ENCODE measurements at regions not wholly inside any gene's neighbourhood (a gene's known extent, or its start where the extent isn't known, plus 50 kb on each side); places are given as distances from the start of the nearest gene placed in this dataset.
A peak's percentile ranks its signal among the peaks of the same experiment; 100 is the strongest.

DNA sequence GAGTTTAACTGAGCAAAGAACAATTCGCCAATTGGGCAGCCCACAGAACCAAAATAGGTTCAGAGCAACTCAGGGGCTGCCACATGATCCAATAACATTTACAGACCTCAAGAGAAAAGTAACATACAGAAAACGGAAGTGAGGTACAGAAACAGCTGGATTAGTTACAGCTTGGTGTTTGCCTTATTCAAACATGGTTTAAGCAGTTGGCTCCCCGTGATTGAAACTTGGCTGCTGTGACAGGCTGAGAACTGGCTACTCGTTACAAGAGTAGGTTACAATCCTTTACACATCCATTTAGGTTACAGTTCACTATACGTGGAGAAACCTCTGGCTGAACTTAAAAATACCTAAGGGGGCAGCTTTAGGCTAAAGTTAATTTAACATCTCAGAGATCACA, 673.1 kb upstream of the PHF14 start:
- 35 to 39% methylated on average over 5 of the region's 5 CpGs for WGBS, 2 donors
- Histone ChIP-seq H3K4me3 (no peak overlapping the region), H3K9me3 (ENCODE audit: control insufficient read depth in 4 of 4, insufficient read depth in 3 of 4, low read length in 3 of 4) (no peaks in the 10 kb centered on the region), H3K36me3 (ENCODE audit: control insufficient read depth in 4 of 4, insufficient read depth in 4 of 4, low read length in 4 of 4) (no peaks in the 10 kb centered on the region), H3K27ac (ENCODE audit: low read depth in 1 of 2, low read length in 1 of 2) (no peak overlapping the region), H3K27me3 (ENCODE audit: control insufficient read depth in 3 of 3, insufficient read depth in 3 of 3, low read length in 2 of 3) (no peaks in the 10 kb centered on the region), H3K9ac (ENCODE audit: insufficient read depth in 1 of 2, low read length in 2 of 2) (no peak overlapping the region), H3K4me1 (ENCODE audit: control insufficient read depth in 5 of 5, insufficient read depth in 5 of 5, low read length in 5 of 5) (peaks cover 0 to 4% (median 0%) of the 10 kb centered on the region in 5 donors)
- peak; percentile 11 to 56 (median 55) for DNase-seq
- ATAC-seq (ENCODE audit: insufficient read depth, low FRiP score) = no peak
- TF ChIP-seq CTCF (IDR thresholded peaks at IDR 0.05; ENCODE audit: control extremely low read depth, extremely low read depth) = no peak

GRCh38 chr7:10308276-10308675, 665.4 kb upstream of the PHF14 start:
- DNase-seq (no peak), ATAC-seq (ENCODE audit: insufficient read depth, low FRiP score) (no peak)
- Histone ChIP-seq H3K4me1 (ENCODE audit: control insufficient read depth in 5 of 5, insufficient read depth in 5 of 5, low read length in 5 of 5) (no peaks in the 10 kb centered on the region), H3K4me3 (no peak overlapping the region), H3K27me3 (ENCODE audit: control insufficient read depth in 3 of 3, insufficient read depth in 3 of 3, low read length in 2 of 3) (no peaks in the 10 kb centered on the region), H3K36me3 (ENCODE audit: control insufficient read depth in 4 of 4, insufficient read depth in 4 of 4, low read length in 4 of 4) (no peaks in the 10 kb centered on the region), H3K27ac (ENCODE audit: low read depth in 1 of 2, low read length in 1 of 2) (no peak overlapping the region), H3K9me3 (ENCODE audit: control insufficient read depth in 4 of 4, insufficient read depth in 3 of 4, low read length in 3 of 4) (no peaks in the 10 kb centered on the region), H3K9ac (ENCODE audit: insufficient read depth in 1 of 2, low read length in 2 of 2) (no peak overlapping the region)
- no peak for TF ChIP-seq CTCF (IDR thresholded peaks at IDR 0.05; ENCODE audit: control extremely low read depth, extremely low read depth)

GRCh38 chr7:10312942-10313341, 660.7 kb upstream of the PHF14 start:
- Histone ChIP-seq H3K9ac (ENCODE audit: insufficient read depth in 1 of 2, low read length in 2 of 2) (no peak overlapping the region), H3K4me3 (no peak overlapping the region), H3K27me3 (ENCODE audit: control insufficient read depth in 3 of 3, insufficient read depth in 3 of 3, low read length in 2 of 3) (no peaks in the 10 kb centered on the region), H3K27ac (ENCODE audit: low read depth in 1 of 2, low read length in 1 of 2) (no peak overlapping the region), H3K9me3 (ENCODE audit: control insufficient read depth in 4 of 4, insufficient read depth in 3 of 4, low read length in 3 of 4) (no peaks in the 10 kb centered on the region), H3K4me1 (ENCODE audit: control insufficient read depth in 5 of 5, insufficient read depth in 5 of 5, low read length in 5 of 5) (no peaks in the 10 kb centered on the region), H3K36me3 (ENCODE audit: control insufficient read depth in 4 of 4, insufficient read depth in 4 of 4, low read length in 4 of 4) (no peaks in the 10 kb centered on the region)
- ATAC-seq (ENCODE audit: insufficient read depth, low FRiP score) (no peak), DNase-seq (no peak)
- TF ChIP-seq CTCF (IDR thresholded peaks at IDR 0.05; ENCODE audit: control extremely low read depth, extremely low read depth) = no peak
- 96 to 97% methylated on average over 2 of the region's 2 CpGs for WGBS, 2 donors

DNA sequence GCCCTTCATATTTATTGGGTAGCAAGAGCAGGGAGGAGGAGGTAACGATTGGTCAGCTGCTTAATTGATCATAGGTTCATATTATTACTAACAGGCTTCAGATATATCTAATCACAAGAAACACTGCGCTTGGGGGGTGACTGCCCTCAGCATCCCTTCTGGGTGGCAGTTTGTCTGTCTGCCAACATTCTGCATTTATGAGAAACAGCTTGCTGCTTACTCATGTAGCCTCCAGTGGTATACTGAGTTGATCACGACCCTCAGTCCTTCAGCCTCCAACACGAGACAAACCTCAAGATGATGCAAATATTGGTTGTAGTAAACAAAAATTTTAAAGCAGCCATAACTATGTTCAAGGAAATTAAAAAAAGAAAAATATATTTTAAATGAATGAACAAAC, 657.8 kb upstream of the PHF14 start:
- Histone ChIP-seq H3K36me3 (ENCODE audit: control insufficient read depth in 4 of 4, insufficient read depth in 4 of 4, low read length in 4 of 4) (no peaks in the 10 kb centered on the region), H3K4me3 (no peak overlapping the region), H3K27me3 (ENCODE audit: control insufficient read depth in 3 of 3, insufficient read depth in 3 of 3, low read length in 2 of 3) (no peaks in the 10 kb centered on the region), H3K9me3 (ENCODE audit: control insufficient read depth in 4 of 4, insufficient read depth in 3 of 4, low read length in 3 of 4) (no peaks in the 10 kb centered on the region), H3K4me1 (ENCODE audit: control insufficient read depth in 5 of 5, insufficient read depth in 5 of 5, low read length in 5 of 5) (no peaks in the 10 kb centered on the region), H3K9ac (ENCODE audit: insufficient read depth in 1 of 2, low read length in 2 of 2) (no peak overlapping the region), H3K27ac (ENCODE audit: low read depth in 1 of 2, low read length in 1 of 2) (no peak overlapping the region)
- ATAC-seq (ENCODE audit: insufficient read depth, low FRiP score) (no peak), DNase-seq (peak in 1 of 3 donors; percentile 3)
- WGBS, 2 donors = 71 to 77% methylated on average over 4 of the region's 4 CpGs
- TF ChIP-seq CTCF (IDR thresholded peaks at IDR 0.05; ENCODE audit: control extremely low read depth, extremely low read depth) = no peak
